ENCODE measurements at regions not wholly inside any gene's neighbourhood (a gene's known extent, or its start where the extent isn't known, plus 50 kb on each side); places are given as distances from the start of the nearest gene placed in this dataset.
"Not testable (repeated sequence)": the region's sequence is repeated elsewhere in the genome, so short reads cannot be mapped to it uniquely, and the experiment has no call there.

- H3K27me3 Mint-ChIP-seq, result peaks cover 8% of the 10 kb centered on the region
- CTCF ChIA-PET, result no interaction called here
- H3K4me1 Mint-ChIP-seq, result no peaks in the 10 kb centered on the region
Measured at GRCh38 chr2:173502296-173502695, 147.6 kb downstream of the CDCA7 start.

GRCh38 chr2:173511357-173511756, 156.7 kb downstream of the CDCA7 start:
- H3K27me3 Mint-ChIP-seq, result no peaks in the 10 kb centered on the region
- no peaks in the 10 kb centered on the region for H3K36me3 Mint-ChIP-seq

More at GRCh38 chr2:173502296-173502695, 147.6 kb downstream of the CDCA7 start:
- Mint-ChIP-seq H3K36me3 (no peaks in the 10 kb centered on the region), H3K9me3 (peaks cover 3% of the 10 kb centered on the region), H3K4me3 (no peak overlapping the region), H3K27ac (no peak overlapping the region)
- DNase-seq, result no peak

GRCh38 chr2:173511942-173512341, 157.3 kb downstream of the CDCA7 start:
- no peak for DNase-seq
- Mint-ChIP-seq H3K27ac (no peak overlapping the region), H3K9me3 (no peaks in the 10 kb centered on the region), H3K27me3 (no peaks in the 10 kb centered on the region), H3K36me3 (no peaks in the 10 kb centered on the region), H3K4me1 (no peaks in the 10 kb centered on the region), H3K4me3 (no peak overlapping the region)
- CTCF ChIA-PET, result no interaction called here

More at GRCh38 chr2:173511357-173511756, 156.7 kb downstream of the CDCA7 start:
- H3K27ac Mint-ChIP-seq, result no peak overlapping the region
- H3K9me3 Mint-ChIP-seq, result no peaks in the 10 kb centered on the region
- H3K4me3 Mint-ChIP-seq, result no peak overlapping the region
- no peaks in the 10 kb centered on the region for H3K4me1 Mint-ChIP-seq
- CTCF ChIA-PET, result no interaction called here
- DNase-seq, result no peak

GRCh38 chr2:173513107-173513727, 158.5 kb downstream of the CDCA7 start:
- CTCF ChIA-PET, result no interaction called here
- Mint-ChIP-seq H3K4me3 (no peak overlapping the region), H3K4me1 (no peaks in the 10 kb centered on the region), H3K9me3 (peaks cover 1% of the 10 kb centered on the region), H3K27ac (no peak overlapping the region), H3K36me3 (no peaks in the 10 kb centered on the region), H3K27me3 (no peaks in the 10 kb centered on the region)
- no peak for DNase-seq

GRCh38 chr2:173520918-173521317, 166.2 kb downstream of the CDCA7 start:
- H3K4me1 Mint-ChIP-seq, result no peaks in the 10 kb centered on the region
- CTCF ChIA-PET, result no interaction called here
- no peak overlapping the region for H3K4me3 Mint-ChIP-seq
- H3K36me3 Mint-ChIP-seq, result no peaks in the 10 kb centered on the region
- peaks cover 5% of the 10 kb centered on the region for H3K9me3 Mint-ChIP-seq
- DNase-seq, result no peak
- no peak overlapping the region for H3K27ac Mint-ChIP-seq
- peaks cover 3% of the 10 kb centered on the region for H3K27me3 Mint-ChIP-seq

- Mint-ChIP-seq H3K4me1 (no peaks in the 10 kb centered on the region), H3K36me3 (no peaks in the 10 kb centered on the region), H3K9me3 (peaks cover 5% of the 10 kb centered on the region), H3K27ac (no peak overlapping the region), H3K27me3 (peaks cover 3% of the 10 kb centered on the region), H3K4me3 (no peak overlapping the region)
- DNase-seq, result no peak
- CTCF ChIA-PET, result no interaction called here
Measured at GRCh38 chr2:173521450-173522192, 166.9 kb downstream of the CDCA7 start.

- peaks cover 3% of the 10 kb centered on the region for H3K27me3 Mint-ChIP-seq
- H3K4me3 Mint-ChIP-seq, result no peak overlapping the region
- H3K9me3 Mint-ChIP-seq, result peaks cover 3% of the 10 kb centered on the region
- H3K4me1 Mint-ChIP-seq, result no peaks in the 10 kb centered on the region
- no peak for DNase-seq
- CTCF ChIA-PET, result no interaction called here
- H3K27ac Mint-ChIP-seq, result no peak overlapping the region
- H3K36me3 Mint-ChIP-seq, result no peaks in the 10 kb centered on the region
Measured at GRCh38 chr2:173523497-173523896, 168.8 kb downstream of the CDCA7 start.

GRCh38 chr2:173524256-173524955, 169.7 kb downstream of the CDCA7 start:
- no peak overlapping the region for H3K4me3 Mint-ChIP-seq
- CTCF ChIA-PET, result no interaction called here

GRCh38 chr2:173532732-173533531, 178.3 kb downstream of the CDCA7 start:
- CTCF ChIA-PET, H3K4me1 Mint-ChIP-seq: not testable (repeated sequence)

More at GRCh38 chr2:173524256-173524955, 169.7 kb downstream of the CDCA7 start:
- Mint-ChIP-seq H3K27me3 (peaks cover 3% of the 10 kb centered on the region), H3K27ac (no peak overlapping the region), H3K9me3 (no peaks in the 10 kb centered on the region), H3K4me1 (no peaks in the 10 kb centered on the region), H3K36me3 (no peaks in the 10 kb centered on the region)
- DNase-seq, result no peak

GRCh38 chr2:173537694-173538093, 183.0 kb downstream of the CDCA7 start:
- CTCF ChIA-PET, result no interaction called here
- no peaks in the 10 kb centered on the region for H3K36me3 Mint-ChIP-seq
- H3K4me3 Mint-ChIP-seq, result no peak overlapping the region
- H3K4me1 Mint-ChIP-seq, result no peaks in the 10 kb centered on the region
- no peaks in the 10 kb centered on the region for H3K9me3 Mint-ChIP-seq
- no peak overlapping the region for H3K27ac Mint-ChIP-seq
- peaks cover 8% of the 10 kb centered on the region for H3K27me3 Mint-ChIP-seq
- DNase-seq, result no peak

More at GRCh38 chr2:173532732-173533531, 178.3 kb downstream of the CDCA7 start:
- not testable (repeated sequence) for H3K27ac Mint-ChIP-seq, H3K36me3 Mint-ChIP-seq, H3K27me3 Mint-ChIP-seq, H3K9me3 Mint-ChIP-seq, DNase-seq, H3K4me3 Mint-ChIP-seq

GRCh38 chr2:173539615-173540014, 184.9 kb downstream of the CDCA7 start:
- CTCF ChIA-PET, result no interaction called here

GRCh38 chr2:173544641-173545363, 190.1 kb downstream of the CDCA7 start:
- Mint-ChIP-seq H3K27me3 (peaks cover 11% of the 10 kb centered on the region), H3K4me3 (no peak overlapping the region), H3K4me1 (no peaks in the 10 kb centered on the region), H3K9me3 (no peaks in the 10 kb centered on the region), H3K27ac (no peak overlapping the region), H3K36me3 (no peaks in the 10 kb centered on the region)
- CTCF ChIA-PET, result no interaction called here
- no peak for DNase-seq

More at GRCh38 chr2:173539615-173540014, 184.9 kb downstream of the CDCA7 start:
- H3K4me1 Mint-ChIP-seq, result no peaks in the 10 kb centered on the region
- no peak overlapping the region for H3K4me3 Mint-ChIP-seq
- peaks cover 9% of the 10 kb centered on the region for H3K27me3 Mint-ChIP-seq
- no peaks in the 10 kb centered on the region for H3K36me3 Mint-ChIP-seq
- H3K9me3 Mint-ChIP-seq, result no peaks in the 10 kb centered on the region
- no peak overlapping the region for H3K27ac Mint-ChIP-seq
- no peak for DNase-seq

- Mint-ChIP-seq H3K9me3 (no peaks in the 10 kb centered on the region), H3K4me1 (no peaks in the 10 kb centered on the region), H3K4me3 (no peak overlapping the region), H3K27me3 (peaks cover 11% of the 10 kb centered on the region), H3K27ac (no peak overlapping the region), H3K36me3 (no peaks in the 10 kb centered on the region)
- no peak for DNase-seq
- CTCF ChIA-PET, result no interaction called here
Measured at GRCh38 chr2:173545364-173545763, 190.7 kb downstream of the CDCA7 start.

GRCh38 chr2:173547499-173547898, 192.8 kb downstream of the CDCA7 start:
- Mint-ChIP-seq H3K27ac (no peak overlapping the region), H3K4me1 (no peaks in the 10 kb centered on the region), H3K27me3 (peaks cover 21% of the 10 kb centered on the region), H3K4me3 (no peak overlapping the region), H3K9me3 (no peaks in the 10 kb centered on the region), H3K36me3 (no peaks in the 10 kb centered on the region)
- CTCF ChIA-PET, result no interaction called here
- no peak for DNase-seq
